RPMI7951 (cell line): ENCODE measurements at regions not wholly inside any gene's neighbourhood (a gene's known extent, or its start where the extent isn't known, plus 50 kb on each side); places are given as distances from the start of the nearest gene placed in this dataset.

Source experiments
- DNase-seq: peaks from one replicate; pipeline ENCODE4 v3.0.0-alpha.2; 2012; ENCODE audit warnings: low read depth

GRCh38 chr2:52859065-52859464, 908.5 kb upstream of the CHAC2 start:
- DNase-seq = no peak

- DNase-seq = no peak
Measured at GRCh38 chr2:52857722-52858121, 909.9 kb upstream of the CHAC2 start.

GRCh38 chr2:52852006-52852405, 915.6 kb upstream of the CHAC2 start:
- no peak for DNase-seq

GRCh38 chr2:52844701-52845423, 922.7 kb upstream of the CHAC2 start:
- DNase-seq = no peak

GRCh38 chr2:52835909-52836308, 931.7 kb upstream of the CHAC2 start:
- DNase-seq = no peak

GRCh38 chr2:52831216-52831615, 936.4 kb upstream of the CHAC2 start:
- no peak for DNase-seq

GRCh38 chr2:52828112-52828511, 939.5 kb upstream of the CHAC2 start:
- DNase-seq = no peak

- DNase-seq = no peak
Measured at GRCh38 chr2:52821631-52822030, 946.0 kb upstream of the CHAC2 start.

- DNase-seq = no peak
Measured at GRCh38 chr2:52818958-52819357, 948.6 kb upstream of the CHAC2 start.

- DNase-seq = no peak
Measured at GRCh38 chr2:52810460-52810859, 957.1 kb upstream of the CHAC2 start.

- DNase-seq = no peak
Measured at GRCh38 chr2:52805901-52806410, 961.6 kb upstream of the CHAC2 start.

- DNase-seq = no peak
Measured at GRCh38 chr2:52794581-52794980, 973.0 kb upstream of the CHAC2 start.

GRCh38 chr2:52779446-52779845, 988.2 kb upstream of the CHAC2 start:
- DNase-seq = no peak

GRCh38 chr2:52776571-52776970, 991.0 kb upstream of the CHAC2 start:
- no peak for DNase-seq

- DNase-seq = no peak
Measured at GRCh38 chr2:52775674-52776073, 991.9 kb upstream of the CHAC2 start.

- DNase-seq = no peak
Measured at GRCh38 chr2:52765735-52766134, 1001.9 kb upstream of the CHAC2 start.

- no peak for DNase-seq
Measured at GRCh38 chr2:52749764-52750163, 1017.8 kb upstream of the CHAC2 start.

GRCh38 chr2:52745144-52745543, 1022.5 kb upstream of the CHAC2 start:
- DNase-seq = no peak

GRCh38 chr2:52732849-52733395, 1034.7 kb upstream of the CHAC2 start:
- DNase-seq = no peak

GRCh38 chr2:52724585-52724984, 1043.0 kb upstream of the CHAC2 start:
- no peak for DNase-seq

- no peak for DNase-seq
Measured at GRCh38 chr2:52717836-52718235, 1049.8 kb upstream of the CHAC2 start.

- no peak for DNase-seq
Measured at GRCh38 chr2:52710810-52711618, 1056.6 kb upstream of the CHAC2 start.

- no peak for DNase-seq
Measured at GRCh38 chr2:52704251-52704650, 1063.4 kb upstream of the CHAC2 start.
